Neural progenitor cell (in vitro differentiated cells): ENCODE measurements at regions not wholly inside any gene's neighbourhood (a gene's known extent, or its start where the extent isn't known, plus 50 kb on each side); places are given as distances from the start of the nearest gene placed in this dataset.
A peak's percentile ranks its signal among the peaks of the same experiment; 100 is the strongest.
"Not testable (repeated sequence)": the region's sequence is repeated elsewhere in the genome, so short reads cannot be mapped to it uniquely, and the experiment has no call there.

Experiments
- DNase-seq: peaks from one replicate; pipeline ENCODE4 v3.0.0-alpha.2; 2016; ENCODE audit warnings: low spot score
- H2AFZ ChIP-seq: fragments of 200-600 bp; sonication (generic); replicated peaks from 2 replicates; pipeline ENCODE4 v1.6.1; 2016; ENCODE audit warnings: antibody characterized with exemption
- H3F3A ChIP-seq: fragments of 200-600 bp; sonication (generic); 2 replicates; pipeline ENCODE4 v1.6.1; 2016; ENCODE audit warnings: antibody characterized with exemption, low read depth
- H3K27ac ChIP-seq: fragments of 200-600 bp; sonication (generic); 2 replicates; pipeline ENCODE4 v1.5.1; 2016; ENCODE audit warnings: mild to moderate bottlenecking
- H3K27me3 ChIP-seq: fragments of 200-600 bp; sonication (generic); 2 replicates; pipeline ENCODE4 v1.6.1; 2016; ENCODE audit warnings: mild to moderate bottlenecking, moderate library complexity
- H3K36me3 ChIP-seq: fragments of 200-600 bp; sonication (generic); 2 replicates; pipeline ENCODE4 v1.5.1; 2016
- H3K4me1 ChIP-seq: fragments of 200-600 bp; sonication (generic); 2 replicates; pipeline ENCODE4 v1.6.1; 2016; ENCODE audit warnings: mixed run types
- H3K4me2 ChIP-seq: fragments of 200-600 bp; sonication (generic); 2 replicates; pipeline ENCODE4 v1.6.1; 2016
- H3K4me3 ChIP-seq: fragments of 200-600 bp; sonication (generic); 2 replicates; pipeline ENCODE4 v1.5.1; 2016
- H3K79me2 ChIP-seq: fragments of 200-600 bp; sonication (generic); 2 replicates; pipeline ENCODE4 v1.6.1; 2016; ENCODE audit warnings: low read depth
- H3K9ac ChIP-seq: fragments of 200-600 bp; sonication (generic); 2 replicates; pipeline ENCODE4 v1.6.1; 2016
- H3K9me3 ChIP-seq: fragments of 200-600 bp; sonication (generic); 2 replicates; pipeline ENCODE4 v1.5.1; 2016; ENCODE audit warnings: low read depth
- H4K20me1 ChIP-seq: fragments of 200-600 bp; sonication (generic); 2 replicates; pipeline ENCODE4 v1.6.1; 2016; ENCODE audit warnings: low read depth
- H3K27ac Mint-ChIP-seq: 3 replicates; pipeline ENCODE4 v1.8.0; 2021; ENCODE audit warnings: mixed read lengths
- H3K27me3 Mint-ChIP-seq: 2 replicates; pipeline ENCODE4 v1.8.0; 2022; ENCODE audit warnings: low read depth, mild to moderate bottlenecking, inconsistent platforms, moderate library complexity, mixed read lengths; ENCODE audit not compliant: insufficient read depth
- H3K36me3 Mint-ChIP-seq: 3 replicates; pipeline ENCODE4 v1.8.0; 2021; ENCODE audit warnings: mixed read lengths
- H3K4me1 Mint-ChIP-seq: 3 replicates; pipeline ENCODE4 v1.8.0; 2021; ENCODE audit warnings: mixed read lengths
- H3K4me3 Mint-ChIP-seq: 3 replicates; pipeline ENCODE4 v1.8.0; 2021; ENCODE audit warnings: mild to moderate bottlenecking, moderate library complexity, mixed read lengths
- H3K9me3 Mint-ChIP-seq: 3 replicates; pipeline ENCODE4 v1.8.0; 2020; ENCODE audit warnings: mixed read lengths
- CTCF ChIP-seq: fragments of 200-600 bp; sonication (generic); IDR thresholded peaks from 2 replicates; pipeline ENCODE4 v1.5.1; 2017; ENCODE audit warnings: antibody characterized with exemption, mild to moderate bottlenecking
- EZH2 ChIP-seq: fragments of 200-600 bp; sonication (generic); IDR thresholded peaks from 2 replicates; pipeline ENCODE4 v1.6.1; 2017; ENCODE audit warnings: antibody characterized with exemption, mild to moderate bottlenecking, moderate library complexity
- EZH2phosphoT487 ChIP-seq: fragments of 200-600 bp; sonication (generic); IDR thresholded peaks from 2 replicates; pipeline ENCODE4 v1.6.1; 2017; ENCODE audit warnings: antibody characterized with exemption

GRCh38 chr2:106336108-106336507, 132.1 kb downstream of the RGPD3 start:
- Histone ChIP-seq H3K9ac (no peak overlapping the region), H3K4me2 (no peak overlapping the region), H3K79me2 (no peaks in the 10 kb centered on the region), H2AFZ (no peak overlapping the region), H3K4me1 (no peaks in the 10 kb centered on the region), H3K27me3 (no peaks in the 10 kb centered on the region), H3K4me3 (no peak overlapping the region), H4K20me1 (no peaks in the 10 kb centered on the region), H3K36me3 (no peaks in the 10 kb centered on the region), H3K27ac (no peak overlapping the region), H3F3A (no peaks in the 10 kb centered on the region), H3K9me3 (no peaks in the 10 kb centered on the region)
- H3K9me3 Mint-ChIP-seq, result peaks cover 17% of the 10 kb centered on the region
- H3K27me3 Mint-ChIP-seq, result no peaks in the 10 kb centered on the region
- no peak overlapping the region for H3K4me3 Mint-ChIP-seq
- no peak for DNase-seq
- no peak for TF ChIP-seq EZH2phosphoT487
- TF ChIP-seq EZH2, result no peak
- TF ChIP-seq CTCF, result no peak
- H3K36me3 Mint-ChIP-seq, result no peaks in the 10 kb centered on the region
- H3K4me1 Mint-ChIP-seq, result peaks cover 34% of the 10 kb centered on the region
- no peak overlapping the region for H3K27ac Mint-ChIP-seq

- Histone ChIP-seq H3F3A (no peaks in the 10 kb centered on the region), H3K27ac (no peak overlapping the region), H3K27me3 (no peaks in the 10 kb centered on the region), H4K20me1 (no peaks in the 10 kb centered on the region), H2AFZ (peak overlapping the region; percentile 9), H3K9ac (no peak overlapping the region), H3K4me1 (no peaks in the 10 kb centered on the region), H3K4me3 (no peak overlapping the region), H3K36me3 (no peaks in the 10 kb centered on the region), H3K9me3 (no peaks in the 10 kb centered on the region), H3K4me2 (no peak overlapping the region), H3K79me2 (no peaks in the 10 kb centered on the region)
- H3K27me3 Mint-ChIP-seq, result no peaks in the 10 kb centered on the region
- peak overlapping the region; percentile 15 for H3K27ac Mint-ChIP-seq
- DNase-seq, result no peak
- TF ChIP-seq EZH2 (no peak), EZH2phosphoT487 (no peak)
- H3K9me3 Mint-ChIP-seq, result peaks cover 21% of the 10 kb centered on the region
- H3K4me1 Mint-ChIP-seq, result peaks cover 32% of the 10 kb centered on the region
- no peak overlapping the region for H3K4me3 Mint-ChIP-seq
- no peaks in the 10 kb centered on the region for H3K36me3 Mint-ChIP-seq
Observed at GRCh38 chr2:106334802-106335201, 133.4 kb downstream of the RGPD3 start.

GRCh38 chr2:106333253-106333873, 134.8 kb downstream of the RGPD3 start:
- H4K20me1 ChIP-seq, H3K4me2 ChIP-seq, H3K27me3 Mint-ChIP-seq, H3K4me3 Mint-ChIP-seq, H3K79me2 ChIP-seq, H3K27ac ChIP-seq, H3K4me1 ChIP-seq, H3K9ac ChIP-seq, H3K36me3 ChIP-seq, H3K36me3 Mint-ChIP-seq, H3K4me3 ChIP-seq, H2AFZ ChIP-seq, DNase-seq, H3K9me3 ChIP-seq, H3F3A ChIP-seq, H3K27me3 ChIP-seq: not testable (repeated sequence)
- H3K4me1 Mint-ChIP-seq, result peaks cover 28% of the 10 kb centered on the region
- peak overlapping the region; percentile 16 for H3K27ac Mint-ChIP-seq
- H3K9me3 Mint-ChIP-seq, result peaks cover 23% of the 10 kb centered on the region

GRCh38 chr2:106332054-106332453, 136.2 kb downstream of the RGPD3 start:
- H3K4me2 ChIP-seq, result no peak overlapping the region
- no peaks in the 10 kb centered on the region for H3K36me3 ChIP-seq
- DNase-seq, result no peak
- no peaks in the 10 kb centered on the region for H3K27me3 ChIP-seq
- H4K20me1 ChIP-seq, result no peaks in the 10 kb centered on the region
- H3K9me3 ChIP-seq, result no peaks in the 10 kb centered on the region
- H2AFZ ChIP-seq, result no peak overlapping the region
- TF ChIP-seq CTCF (no peak), EZH2phosphoT487 (no peak), EZH2 (no peak)
- no peak overlapping the region for H3K4me3 Mint-ChIP-seq
- no peak overlapping the region for H3K27ac ChIP-seq
- no peaks in the 10 kb centered on the region for H3K4me1 ChIP-seq
- H3K27me3 Mint-ChIP-seq, result no peaks in the 10 kb centered on the region
- peaks cover 25% of the 10 kb centered on the region for H3K4me1 Mint-ChIP-seq
- no peaks in the 10 kb centered on the region for H3K79me2 ChIP-seq
- no peak overlapping the region for H3K4me3 ChIP-seq
- no peak overlapping the region for H3K27ac Mint-ChIP-seq
- peaks cover 23% of the 10 kb centered on the region for H3K9me3 Mint-ChIP-seq
- no peak overlapping the region for H3K9ac ChIP-seq
- H3K36me3 Mint-ChIP-seq, result no peaks in the 10 kb centered on the region
- H3F3A ChIP-seq, result no peaks in the 10 kb centered on the region

GRCh38 chr2:106330384-106331261, 136.5 kb upstream of the UXS1 start:
- H3K79me2 ChIP-seq, H3K4me2 ChIP-seq, H3K27ac Mint-ChIP-seq, H4K20me1 ChIP-seq, H3F3A ChIP-seq, H3K4me3 ChIP-seq, DNase-seq, H3K27me3 ChIP-seq, H3K9me3 ChIP-seq, H3K36me3 Mint-ChIP-seq, H3K27ac ChIP-seq, H3K9ac ChIP-seq, H2AFZ ChIP-seq, H3K4me3 Mint-ChIP-seq, H3K36me3 ChIP-seq, H3K4me1 ChIP-seq, H3K27me3 Mint-ChIP-seq: not testable (repeated sequence)
- Mint-ChIP-seq H3K4me1 (peaks cover 25% of the 10 kb centered on the region), H3K9me3 (peaks cover 23% of the 10 kb centered on the region)
